ENCODE measurements at regions not wholly inside any gene's neighbourhood (a gene's known extent, or its start where the extent isn't known, plus 50 kb on each side); places are given as distances from the start of the nearest gene placed in this dataset.

GRCh38 chr12:4969405-4969804 is 59.7 kb downstream of the KCNA1 start:
- H3K27ac Mint-ChIP-seq: no peak overlapping the region
- peaks cover 5% of the 10 kb centered on the region for H3K27me3 Mint-ChIP-seq (ENCODE audit: low read depth)
- no peaks in the 10 kb centered on the region for H3K9me3 Mint-ChIP-seq
- H3K4me3 Mint-ChIP-seq: no peak overlapping the region
- no peak for DNase-seq
- H3K4me1 Mint-ChIP-seq (ENCODE audit: low read depth): no peaks in the 10 kb centered on the region
- CTCF ChIA-PET: interaction anchor here (0.6 to 1.0 kb wide), 3 partner anchors 12 to 114 kb away, joined by 3 read pairs; no protein-coding TSS in a partner anchor
- no peaks in the 10 kb centered on the region for H3K36me3 Mint-ChIP-seq (ENCODE audit: low read depth)
- intact Hi-C loops (cut with micrococcal nuclease): no loop called here

DNA sequence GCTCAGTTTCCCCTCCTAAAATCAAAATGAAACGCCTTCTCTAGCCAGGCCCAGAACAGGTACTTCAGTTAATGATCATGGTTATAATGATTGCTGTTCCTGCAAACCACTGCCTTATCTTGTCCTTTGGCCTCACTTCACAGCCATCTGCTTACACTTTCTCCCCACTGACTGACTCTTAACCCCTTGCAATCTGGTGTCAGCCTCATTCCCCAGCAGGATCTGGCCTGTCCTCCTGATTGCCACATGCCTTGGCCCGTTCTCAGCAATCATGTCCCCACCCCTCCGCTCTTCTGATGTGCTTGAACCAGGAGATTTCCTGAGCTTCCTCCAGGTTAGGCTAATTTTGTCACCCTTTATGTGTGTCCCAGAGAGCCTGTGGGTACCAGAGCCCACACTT is 64.5 kb downstream of the KCNA1 start:
- Mint-ChIP-seq H3K4me3 (no peak overlapping the region), H3K36me3 (ENCODE audit: low read depth) (no peaks in the 10 kb centered on the region), H3K9me3 (no peaks in the 10 kb centered on the region), H3K4me1 (ENCODE audit: low read depth) (no peaks in the 10 kb centered on the region), H3K27ac (no peak overlapping the region), H3K27me3 (ENCODE audit: low read depth) (peaks cover 11% of the 10 kb centered on the region)
- no peak for DNase-seq
- intact Hi-C loops (cut with micrococcal nuclease): no loop called here
- CTCF ChIA-PET: no interaction called here

DNA sequence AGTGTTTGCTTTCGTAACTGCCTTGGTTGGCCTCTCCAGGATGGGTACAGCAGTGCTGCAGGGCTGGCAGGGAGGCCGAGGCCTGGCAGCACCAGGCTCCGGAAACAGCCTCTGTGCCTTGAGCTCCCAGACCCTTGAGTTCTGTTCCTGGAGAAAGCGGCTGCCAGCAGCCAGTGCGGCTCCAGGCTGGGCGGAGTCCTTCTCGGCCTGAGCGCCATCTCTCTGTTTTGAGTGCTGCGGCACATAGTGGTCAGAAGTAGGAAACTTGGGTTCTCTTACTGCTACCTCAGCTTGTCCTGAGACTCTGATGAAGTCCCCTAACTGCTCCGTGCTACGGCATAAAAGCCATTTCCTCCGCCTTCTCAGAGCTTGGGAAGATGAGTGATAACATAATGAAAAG is 65.9 kb downstream of the KCNA1 start:
- Mint-ChIP-seq H3K9me3 (no peaks in the 10 kb centered on the region), H3K27me3 (ENCODE audit: low read depth) (peaks cover 11% of the 10 kb centered on the region), H3K4me1 (ENCODE audit: low read depth) (no peaks in the 10 kb centered on the region), H3K4me3 (no peak overlapping the region), H3K36me3 (ENCODE audit: low read depth) (no peaks in the 10 kb centered on the region), H3K27ac (no peak overlapping the region)
- intact Hi-C loops (cut with micrococcal nuclease): no loop called here
- CTCF ChIA-PET: interaction anchor here (1.3 to 1.5 kb wide), 2 partner anchors 46 to 120 kb away, joined by 5 read pairs; no protein-coding TSS in a partner anchor
- DNase-seq: no peak

- Mint-ChIP-seq H3K27me3 (ENCODE audit: low read depth) (peaks cover 7% of the 10 kb centered on the region), H3K4me1 (ENCODE audit: low read depth) (no peaks in the 10 kb centered on the region), H3K4me3 (no peak overlapping the region), H3K36me3 (ENCODE audit: low read depth) (no peaks in the 10 kb centered on the region), H3K9me3 (no peaks in the 10 kb centered on the region), H3K27ac (no peak overlapping the region)
- intact Hi-C loops (cut with micrococcal nuclease): no loop called here
- no peak for DNase-seq
- CTCF ChIA-PET: interaction anchor here (1.3 kb wide), 1 partner anchor 122 kb away, joined by 5 read pairs; no protein-coding TSS in a partner anchor
Observed at GRCh38 chr12:4977102-4977501, 66.6 kb upstream of the KCNA5 start.

- H3K4me3 Mint-ChIP-seq: no peak overlapping the region
- no peak for DNase-seq
- no peak overlapping the region for H3K27ac Mint-ChIP-seq
- no peaks in the 10 kb centered on the region for H3K4me1 Mint-ChIP-seq (ENCODE audit: low read depth)
- intact Hi-C loops (cut with micrococcal nuclease): no loop called here
- CTCF ChIA-PET: no interaction called here
- peaks cover 7% of the 10 kb centered on the region for H3K27me3 Mint-ChIP-seq (ENCODE audit: low read depth)
- H3K9me3 Mint-ChIP-seq: no peaks in the 10 kb centered on the region
- no peaks in the 10 kb centered on the region for H3K36me3 Mint-ChIP-seq (ENCODE audit: low read depth)
Observed at GRCh38 chr12:4978737-4979136, 64.9 kb upstream of the KCNA5 start.

DNA sequence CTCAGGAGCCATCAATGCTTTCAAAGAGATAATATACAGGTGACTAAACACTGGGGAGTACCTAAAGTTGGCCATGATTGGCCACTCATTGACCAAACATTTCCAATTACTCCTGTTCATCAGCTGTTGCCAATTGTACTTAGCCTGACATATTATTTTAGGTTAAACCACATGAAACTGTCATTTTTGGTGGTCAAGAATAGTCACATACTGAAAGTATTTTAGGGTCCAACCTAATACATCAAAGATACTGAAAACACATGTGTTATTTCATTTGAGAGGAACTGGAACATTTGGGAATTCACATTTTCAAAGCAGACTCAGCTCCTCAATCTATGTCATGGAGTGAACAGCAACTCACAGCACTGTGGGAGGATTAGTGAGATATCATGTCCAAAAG is 63.9 kb upstream of the KCNA5 start:
- Mint-ChIP-seq H3K27ac (no peak overlapping the region), H3K9me3 (no peaks in the 10 kb centered on the region), H3K27me3 (ENCODE audit: low read depth) (peaks cover 7% of the 10 kb centered on the region), H3K36me3 (ENCODE audit: low read depth) (no peaks in the 10 kb centered on the region), H3K4me3 (no peak overlapping the region), H3K4me1 (ENCODE audit: low read depth) (no peaks in the 10 kb centered on the region)
- DNase-seq: no peak
- CTCF ChIA-PET: no interaction called here
- intact Hi-C loops (cut with micrococcal nuclease): no loop called here

GRCh38 chr12:4984344-4984743 is 59.3 kb upstream of the KCNA5 start:
- peaks cover 5% of the 10 kb centered on the region for H3K27me3 Mint-ChIP-seq (ENCODE audit: low read depth)

GRCh38 chr12:4984971-4985370 is 58.7 kb upstream of the KCNA5 start:
- H3K27ac Mint-ChIP-seq: no peak overlapping the region
- intact Hi-C loops (cut with micrococcal nuclease): no loop called here
- H3K4me1 Mint-ChIP-seq (ENCODE audit: low read depth): no peaks in the 10 kb centered on the region
- CTCF ChIA-PET: no interaction called here
- H3K9me3 Mint-ChIP-seq: no peaks in the 10 kb centered on the region
- no peak for DNase-seq
- peaks cover 7% of the 10 kb centered on the region for H3K27me3 Mint-ChIP-seq (ENCODE audit: low read depth)
- H3K36me3 Mint-ChIP-seq (ENCODE audit: low read depth): no peaks in the 10 kb centered on the region
- H3K4me3 Mint-ChIP-seq: no peak overlapping the region

More at GRCh38 chr12:4984344-4984743, 59.3 kb upstream of the KCNA5 start:
- DNase-seq: no peak
- Mint-ChIP-seq H3K4me1 (ENCODE audit: low read depth) (no peaks in the 10 kb centered on the region), H3K27ac (no peak overlapping the region), H3K36me3 (ENCODE audit: low read depth) (no peaks in the 10 kb centered on the region), H3K4me3 (no peak overlapping the region), H3K9me3 (no peaks in the 10 kb centered on the region)
- intact Hi-C loops (cut with micrococcal nuclease): no loop called here
- CTCF ChIA-PET: no interaction called here

DNA sequence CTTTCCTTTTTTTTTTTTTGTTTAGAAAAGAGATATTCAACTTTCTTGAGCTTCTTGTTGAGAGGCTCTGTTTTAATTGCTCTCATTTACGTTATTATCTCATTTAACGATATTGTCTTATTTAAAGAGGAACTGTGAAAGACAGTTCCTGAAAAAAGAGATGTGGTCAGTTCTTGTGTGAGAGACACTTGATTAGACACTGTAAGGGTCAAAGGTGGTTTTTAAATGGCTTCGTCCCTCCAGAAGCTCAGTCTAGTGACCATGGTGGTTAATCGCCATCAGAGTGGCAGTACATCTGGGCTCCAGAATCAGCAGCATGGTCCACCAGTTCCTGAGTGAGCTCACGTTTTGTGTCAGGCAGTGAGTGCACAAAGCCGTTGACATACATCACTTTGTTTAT is 57.9 kb upstream of the KCNA5 start:
- Mint-ChIP-seq H3K36me3 (ENCODE audit: low read depth) (no peaks in the 10 kb centered on the region), H3K27me3 (ENCODE audit: low read depth) (peaks cover 7% of the 10 kb centered on the region), H3K27ac (no peak overlapping the region), H3K4me1 (ENCODE audit: low read depth) (no peaks in the 10 kb centered on the region), H3K9me3 (no peaks in the 10 kb centered on the region), H3K4me3 (no peak overlapping the region)
- CTCF ChIA-PET: interaction anchor here (1.4 to 1.6 kb wide), 2 partner anchors 129 to 131 kb away, joined by 3 to 5 read pairs; no protein-coding TSS in a partner anchor
- DNase-seq: no peak
- intact Hi-C loops (cut with micrococcal nuclease): no loop called here

- Mint-ChIP-seq H3K36me3 (ENCODE audit: low read depth) (no peaks in the 10 kb centered on the region), H3K4me1 (ENCODE audit: low read depth) (no peaks in the 10 kb centered on the region), H3K4me3 (no peak overlapping the region), H3K27me3 (ENCODE audit: low read depth) (peaks cover 7% of the 10 kb centered on the region), H3K27ac (no peak overlapping the region), H3K9me3 (no peaks in the 10 kb centered on the region)
- no peak for DNase-seq
- CTCF ChIA-PET: interaction anchor here (0.7 to 1.6 kb wide), 3 partner anchors 9 to 132 kb away, joined by 3 to 5 read pairs (median 3); no protein-coding TSS in a partner anchor
- intact Hi-C loops (cut with micrococcal nuclease): no loop called here
Observed at GRCh38 chr12:4987076-4988046, 56.3 kb upstream of the KCNA5 start.

DNA sequence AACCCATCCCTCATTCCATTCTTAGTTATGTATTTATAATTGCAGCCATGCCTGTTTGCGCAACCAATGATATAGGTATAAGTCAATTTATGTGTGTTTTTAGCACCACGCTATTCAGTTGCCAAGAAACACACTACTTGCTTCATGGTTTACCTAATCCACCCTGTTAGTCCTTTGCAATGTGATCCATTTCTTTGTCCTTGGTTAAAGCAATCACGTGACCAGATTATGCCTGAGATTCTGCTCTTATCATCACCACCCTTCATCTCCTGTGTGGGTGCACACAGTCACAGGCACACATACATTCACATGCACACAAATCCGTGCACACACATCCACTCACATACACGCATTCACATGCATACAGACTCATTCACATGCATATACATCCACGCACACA is 52.3 kb upstream of the KCNA5 start:
- Mint-ChIP-seq H3K9me3 (no peaks in the 10 kb centered on the region), H3K36me3 (ENCODE audit: low read depth) (no peaks in the 10 kb centered on the region)
- CTCF ChIA-PET: no interaction called here

DNA sequence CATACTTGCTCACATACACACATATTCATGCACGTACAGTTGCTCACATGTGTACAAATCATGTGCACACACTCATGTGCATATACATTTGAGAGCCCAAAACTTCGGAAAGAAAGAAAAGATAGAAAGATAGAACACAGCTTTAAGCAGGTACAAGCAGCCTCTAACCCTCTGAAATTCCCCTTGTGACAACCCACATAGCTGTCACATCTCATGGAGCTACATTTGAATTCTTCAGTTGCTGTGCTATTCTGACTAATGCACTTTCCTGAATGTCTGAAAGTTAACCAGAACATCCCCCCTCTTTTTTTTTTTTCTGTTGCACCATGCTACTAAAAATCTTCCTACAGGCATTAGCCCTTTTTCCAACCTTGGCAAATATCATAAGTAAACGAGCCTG is 51.9 kb upstream of the KCNA5 start:
- H3K36me3 Mint-ChIP-seq (ENCODE audit: low read depth): no peaks in the 10 kb centered on the region
- H3K27ac Mint-ChIP-seq: no peak overlapping the region
- H3K9me3 Mint-ChIP-seq: no peaks in the 10 kb centered on the region
- intact Hi-C loops (cut with micrococcal nuclease): no loop called here
- DNase-seq: no peak
- H3K4me1 Mint-ChIP-seq (ENCODE audit: low read depth): no peaks in the 10 kb centered on the region
- H3K27me3 Mint-ChIP-seq (ENCODE audit: low read depth): peaks cover 10% of the 10 kb centered on the region
- CTCF ChIA-PET: no interaction called here
- no peak overlapping the region for H3K4me3 Mint-ChIP-seq

More for the DNA sequence above, 52.3 kb upstream of the KCNA5 start:
- Mint-ChIP-seq H3K4me1 (ENCODE audit: low read depth) (no peaks in the 10 kb centered on the region), H3K27me3 (ENCODE audit: low read depth) (peaks cover 10% of the 10 kb centered on the region), H3K27ac (no peak overlapping the region), H3K4me3 (no peak overlapping the region)
- DNase-seq: no peak
- intact Hi-C loops (cut with micrococcal nuclease): no loop called here

DNA sequence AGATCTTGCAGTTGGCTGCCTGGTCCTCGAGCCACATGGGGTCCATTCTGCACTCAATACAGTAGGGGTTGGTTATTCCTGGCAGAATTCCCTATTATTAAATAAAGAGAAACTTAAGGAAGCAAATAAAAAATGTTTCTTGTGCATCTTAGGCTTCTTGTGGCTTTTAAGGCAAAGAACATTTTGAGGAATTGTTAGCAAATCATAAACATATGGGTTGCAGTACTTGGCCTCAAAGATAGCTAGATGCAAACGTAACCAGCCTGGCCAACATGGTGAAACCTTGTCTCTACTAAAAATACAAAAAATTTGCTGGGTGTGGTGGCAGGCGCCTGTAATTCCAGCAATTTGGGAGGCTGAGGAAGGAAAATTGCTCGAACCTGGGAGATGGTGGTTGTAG is 50.8 kb upstream of the KCNA5 start:
- Mint-ChIP-seq H3K9me3 (no peaks in the 10 kb centered on the region), H3K4me3 (no peak overlapping the region), H3K36me3 (ENCODE audit: low read depth) (no peaks in the 10 kb centered on the region), H3K27me3 (ENCODE audit: low read depth) (peaks cover 6% of the 10 kb centered on the region), H3K4me1 (ENCODE audit: low read depth) (no peaks in the 10 kb centered on the region), H3K27ac (no peak overlapping the region)
- intact Hi-C loops (cut with micrococcal nuclease): no loop called here
- CTCF ChIA-PET: no interaction called here
- no peak for DNase-seq

Measured in activated naive CD4-positive, alpha-beta T cell treated with anti-CD3 and anti-CD28 coated beads for 36 hours (primary cell).